ENCODE measurements at regions not wholly inside any gene's neighbourhood (a gene's known extent, or its start where the extent isn't known, plus 50 kb on each side); places are given as distances from the start of the nearest gene placed in this dataset.

- H3K4me3 ChIP-seq (replicated peaks in 1 of 2; ENCODE audit: low read depth in 1 of 2, low read length in 2 of 2) = no peak overlapping the region
- no peak overlapping the region for H2AFZ ChIP-seq (ENCODE audit: low read depth, low read length, poor library complexity, severe bottlenecking)
- ATAC-seq (no peak), DNase-seq (ENCODE audit: low read depth, low spot score) (no peak)
- H3K4me1 ChIP-seq (ENCODE audit: control insufficient read depth in 1 of 2, insufficient read depth in 2 of 2, low read length in 2 of 2) = no peaks in the 10 kb centered on the region
- no peaks in the 10 kb centered on the region for H4K20me1 ChIP-seq (ENCODE audit: insufficient read depth)
- CTCF ChIA-PET = no interaction called here
- no peaks in the 10 kb centered on the region for H3K9me2 ChIP-seq (ENCODE audit: insufficient read depth)
- no peaks in the 10 kb centered on the region for H3K79me2 ChIP-seq (ENCODE audit: insufficient read depth, low read length)
- no peak overlapping the region for H3K4me2 ChIP-seq (ENCODE audit: low read length)
- RAD21 ChIA-PET (ENCODE audit: low non-redundant PET in 1 of 2, low total read pairs in 2 of 2, uncharacterized antibody in 2 of 2, unreplicated experiment in 2 of 2) = no interaction called here
- H3K9ac ChIP-seq (ENCODE audit: low read length) = no peak overlapping the region
- H3K9me3 ChIP-seq (ENCODE audit: control insufficient read depth in 1 of 2, insufficient read depth in 1 of 2, low read depth in 1 of 2, low read length in 2 of 2) = no peaks in the 10 kb centered on the region
- H3K27me3 ChIP-seq (ENCODE audit: insufficient read depth, low read length) = peaks cover 81% of the 10 kb centered on the region
- H3K36me3 ChIP-seq (ENCODE audit: control insufficient read depth in 1 of 2, insufficient read depth in 2 of 2, low read length in 2 of 2) = no peaks in the 10 kb centered on the region
- BruUV-seq (replicated peaks) = no TSS peak
- POLR2A ChIA-PET = no interaction called here
- intact Hi-C loops (cut with micrococcal nuclease) = no loop called here
- no peak overlapping the region for H3K27ac ChIP-seq (ENCODE audit: low read depth, low read length)
- TF ChIP-seq, protein P1, sequence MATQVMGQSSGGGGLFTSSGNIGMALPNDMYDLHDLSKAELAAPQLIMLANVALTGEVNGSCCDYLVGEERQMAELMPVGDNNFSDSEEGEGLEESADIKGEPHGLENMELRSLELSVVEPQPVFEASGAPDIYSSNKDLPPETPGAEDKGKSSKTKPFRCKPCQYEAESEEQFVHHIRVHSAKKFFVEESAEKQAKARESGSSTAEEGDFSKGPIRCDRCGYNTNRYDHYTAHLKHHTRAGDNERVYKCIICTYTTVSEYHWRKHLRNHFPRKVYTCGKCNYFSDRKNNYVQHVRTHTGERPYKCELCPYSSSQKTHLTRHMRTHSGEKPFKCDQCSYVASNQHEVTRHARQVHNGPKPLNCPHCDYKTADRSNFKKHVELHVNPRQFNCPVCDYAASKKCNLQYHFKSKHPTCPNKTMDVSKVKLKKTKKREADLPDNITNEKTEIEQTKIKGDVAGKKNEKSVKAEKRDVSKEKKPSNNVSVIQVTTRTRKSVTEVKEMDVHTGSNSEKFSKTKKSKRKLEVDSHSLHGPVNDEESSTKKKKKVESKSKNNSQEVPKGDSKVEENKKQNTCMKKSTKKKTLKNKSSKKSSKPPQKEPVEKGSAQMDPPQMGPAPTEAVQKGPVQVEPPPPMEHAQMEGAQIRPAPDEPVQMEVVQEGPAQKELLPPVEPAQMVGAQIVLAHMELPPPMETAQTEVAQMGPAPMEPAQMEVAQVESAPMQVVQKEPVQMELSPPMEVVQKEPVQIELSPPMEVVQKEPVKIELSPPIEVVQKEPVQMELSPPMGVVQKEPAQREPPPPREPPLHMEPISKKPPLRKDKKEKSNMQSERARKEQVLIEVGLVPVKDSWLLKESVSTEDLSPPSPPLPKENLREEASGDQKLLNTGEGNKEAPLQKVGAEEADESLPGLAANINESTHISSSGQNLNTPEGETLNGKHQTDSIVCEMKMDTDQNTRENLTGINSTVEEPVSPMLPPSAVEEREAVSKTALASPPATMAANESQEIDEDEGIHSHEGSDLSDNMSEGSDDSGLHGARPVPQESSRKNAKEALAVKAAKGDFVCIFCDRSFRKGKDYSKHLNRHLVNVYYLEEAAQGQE (IDR thresholded peaks at IDR 0.05; ENCODE audit: low read depth) = no peak
- TF ChIP-seq ZNF274 (IDR thresholded peaks at IDR 0.05; ENCODE audit: low read depth, low read length) (no peak), ELF1 (IDR thresholded peaks at IDR 0.05; ENCODE audit: borderline replicate concordance, low read depth) (no peak), YY1 (IDR thresholded peaks at IDR 0.05; ENCODE audit: extremely low read depth, insufficient replicate concordance, low read depth, low read length) (no peak), EZH2phosphoT487 (IDR thresholded peaks at IDR 0.05; ENCODE audit: borderline replicate concordance) (no peak), EZH2 (IDR thresholded peaks at IDR 0.05) (no peak), ZBTB33 (IDR thresholded peaks at IDR 0.05; ENCODE audit: extremely low read depth, insufficient replicate concordance, low read length) (no peak), SRF (IDR thresholded peaks at IDR 0.05; ENCODE audit: low read depth) (no peak), CBX3 (IDR thresholded peaks at IDR 0.05; ENCODE audit: low read depth) (no peak), SP1 (IDR thresholded peaks at IDR 0.05; ENCODE audit: low read depth) (no peak), POLR2AphosphoS5 (IDR thresholded peaks at IDR 0.05; ENCODE audit: low read depth, low read length) (no peak), RAD21 (IDR thresholded peaks at IDR 0.05; ENCODE audit: low read depth) (no peak), ZFX (IDR thresholded peaks at IDR 0.05) (no peak), CTCF (IDR thresholded peaks at IDR 0.05 in 2 of 3, conservative IDR thresholded peaks at IDR 0.05 in 1 of 3; ENCODE audit: borderline replicate concordance in 1 of 3, insufficient read depth in 1 of 3, low read depth in 2 of 3, low read length in 2 of 3) (no peak), ATF3 (IDR thresholded peaks at IDR 0.05) (no peak), CEBPB (IDR thresholded peaks at IDR 0.05; ENCODE audit: low read depth) (no peak), TCF7L2 (IDR thresholded peaks at IDR 0.05; ENCODE audit: borderline replicate concordance, extremely low read depth, insufficient read depth, insufficient read length) (no peak)
Measured at GRCh38 chr10:128461991-128462390, 335.8 kb upstream of the MKI67 start.
